NCI-H510A treated with DMSO at 0.1 percent for 48 hours (cell line): ENCODE measurements at regions not wholly inside any gene's neighbourhood (a gene's known extent, or its start where the extent isn't known, plus 50 kb on each side); places are given as distances from the start of the nearest gene placed in this dataset.

Source experiments
- DNase-seq: peaks from one replicate; lab custom pipeline; 2025; lab: John Stamatoyannopoulos, UW

- DNase-seq, result no peak
Observed at GRCh38 chr18:42401131-42401673, 446.2 kb downstream of the PIK3C3 start.

DNA sequence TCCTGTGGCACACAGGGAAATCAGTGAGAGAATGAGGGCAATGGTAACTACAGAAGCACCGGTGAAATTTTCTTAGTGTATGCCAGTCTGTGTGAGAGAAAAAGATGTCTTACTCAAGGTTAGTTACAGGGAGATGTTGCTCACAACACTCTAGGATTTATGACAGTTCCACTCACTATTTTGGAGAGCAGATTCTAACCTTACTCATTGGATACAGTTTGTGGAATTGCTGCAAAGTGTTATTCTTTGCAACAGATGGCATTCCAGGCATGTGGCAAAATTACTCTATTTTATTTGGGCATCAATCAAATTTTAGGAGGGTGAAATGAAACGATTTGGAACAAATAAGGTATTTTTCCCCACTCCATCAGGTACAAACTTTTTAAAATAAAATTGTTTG, 449.1 kb downstream of the PIK3C3 start:
- no peak for DNase-seq

DNA sequence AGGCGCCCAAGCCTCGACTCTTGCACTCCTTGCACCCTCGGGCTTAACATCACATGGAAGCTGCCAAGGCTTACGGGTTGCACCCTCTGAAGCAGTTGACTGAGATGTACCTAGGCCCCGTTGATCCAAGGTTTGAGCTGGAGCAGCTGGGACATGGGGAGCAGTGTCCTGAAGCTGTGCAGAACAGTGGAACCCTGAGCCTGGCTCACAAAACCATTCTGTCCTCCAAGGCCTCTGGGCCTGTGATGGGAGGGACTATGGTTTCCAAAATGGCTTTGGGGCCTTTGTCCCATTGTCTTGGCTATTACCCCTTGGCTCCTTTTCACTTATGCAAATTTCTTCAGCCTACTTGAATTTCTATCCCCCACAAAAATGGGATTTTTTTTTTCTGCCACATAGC, 454.0 kb downstream of the PIK3C3 start:
- no peak for DNase-seq

DNA sequence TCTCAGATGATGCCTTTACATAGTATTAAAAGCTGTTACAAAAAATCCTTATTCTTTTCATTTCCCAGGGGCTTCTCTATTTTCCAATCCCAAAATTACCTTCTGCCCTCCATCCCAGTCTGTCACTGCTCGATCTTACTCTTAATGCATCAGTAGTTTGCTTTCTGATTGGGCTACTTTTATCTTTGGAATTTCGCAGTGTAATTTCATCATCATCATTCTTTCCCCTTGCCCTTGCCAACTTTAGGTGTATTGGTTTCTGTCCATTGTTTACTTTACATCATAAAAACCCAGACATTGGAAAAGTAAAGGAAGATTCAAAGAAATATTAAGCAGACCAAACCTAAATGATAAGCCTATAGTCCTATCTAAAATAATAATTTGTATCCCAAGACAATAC, 457.2 kb downstream of the PIK3C3 start:
- DNase-seq, result no peak

GRCh38 chr18:42412896-42413295, 457.9 kb downstream of the PIK3C3 start:
- no peak for DNase-seq

- no peak for DNase-seq
Observed at GRCh38 chr18:42413870-42414269, 458.8 kb downstream of the PIK3C3 start.

GRCh38 chr18:42414756-42415454, 459.9 kb downstream of the PIK3C3 start:
- DNase-seq, result no peak

- DNase-seq, result no peak
Observed at GRCh38 chr18:42417189-42417588, 462.2 kb downstream of the PIK3C3 start.

GRCh38 chr18:42418121-42418520, 463.1 kb downstream of the PIK3C3 start:
- no peak for DNase-seq

DNA sequence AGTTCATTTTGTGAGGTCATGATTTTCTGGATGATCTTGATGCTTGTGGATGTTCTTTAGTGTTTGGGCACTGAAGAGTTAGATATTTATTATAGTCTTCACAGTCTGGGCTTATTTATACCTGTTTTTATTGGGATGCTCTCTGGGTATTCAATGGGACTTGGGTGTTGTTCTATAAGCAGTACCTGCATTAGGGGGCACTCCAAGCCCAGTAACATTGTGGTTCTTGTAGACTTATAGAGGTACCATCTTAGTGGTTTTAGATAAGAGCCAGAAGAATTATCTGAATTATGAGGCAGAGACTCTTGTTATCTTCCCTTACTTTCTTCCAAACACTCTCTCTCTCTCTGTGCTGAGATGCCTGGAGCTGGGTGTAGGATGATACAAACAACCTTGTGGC, 470.0 kb downstream of the PIK3C3 start:
- DNase-seq, result no peak

- DNase-seq, result no peak
Observed at GRCh38 chr18:42426496-42427015, 471.5 kb downstream of the PIK3C3 start.

- no peak for DNase-seq
Observed at GRCh38 chr18:42429196-42429595, 474.2 kb downstream of the PIK3C3 start.

DNA sequence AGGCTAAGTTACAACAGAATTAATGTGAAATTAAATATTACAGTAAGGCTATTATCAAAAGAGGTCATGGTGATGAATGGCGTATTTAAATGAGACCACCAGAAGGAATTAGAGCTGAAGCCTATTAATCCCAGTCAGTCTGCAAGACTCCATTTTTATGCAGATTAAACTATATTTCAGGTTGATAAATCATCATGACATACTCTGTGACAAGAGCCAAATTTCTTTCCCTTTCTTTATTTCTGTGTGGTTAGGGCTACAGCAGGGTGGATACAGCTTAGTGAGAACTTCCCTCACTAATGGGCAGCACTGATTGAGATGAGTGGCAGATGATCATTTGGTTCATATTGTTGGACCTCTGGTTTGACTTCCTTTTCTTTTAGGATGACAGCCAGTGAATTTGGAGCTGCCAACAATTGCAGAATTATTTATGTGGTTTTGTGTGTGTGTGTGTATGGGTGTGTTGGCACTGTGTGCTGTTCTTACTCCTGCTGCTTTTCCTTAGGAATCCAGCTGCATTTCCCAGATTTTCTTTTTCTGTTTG, 481.3 kb downstream of the PIK3C3 start:
- no peak for DNase-seq

- no peak for DNase-seq
Observed at GRCh38 chr18:42437001-42437400, 482.0 kb downstream of the PIK3C3 start.

GRCh38 chr18:42437646-42438045, 482.6 kb downstream of the PIK3C3 start:
- no peak for DNase-seq

- no peak for DNase-seq
Observed at GRCh38 chr18:42442656-42443055, 487.6 kb downstream of the PIK3C3 start.

DNA sequence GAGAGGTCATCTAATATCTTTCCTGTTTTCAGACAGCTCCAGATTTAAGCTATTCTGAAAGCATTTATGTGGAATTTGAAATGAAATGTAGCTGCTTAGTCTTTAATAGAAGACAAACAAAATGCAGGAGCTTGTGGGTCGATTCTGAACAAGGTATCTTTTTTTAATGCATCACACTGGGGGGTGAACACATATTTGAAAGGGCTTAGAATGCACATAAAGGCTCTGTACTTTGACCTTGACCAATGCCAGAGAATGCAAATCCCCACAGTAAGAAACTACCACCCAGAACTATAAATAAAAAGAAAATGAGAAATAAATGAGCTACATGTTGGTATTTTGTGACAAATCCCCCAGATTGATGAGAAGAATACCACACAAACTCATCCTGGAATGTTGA, 489.3 kb downstream of the PIK3C3 start:
- no peak for DNase-seq

- no peak for DNase-seq
Observed at GRCh38 chr18:42445359-42445758, 490.3 kb downstream of the PIK3C3 start.

DNA sequence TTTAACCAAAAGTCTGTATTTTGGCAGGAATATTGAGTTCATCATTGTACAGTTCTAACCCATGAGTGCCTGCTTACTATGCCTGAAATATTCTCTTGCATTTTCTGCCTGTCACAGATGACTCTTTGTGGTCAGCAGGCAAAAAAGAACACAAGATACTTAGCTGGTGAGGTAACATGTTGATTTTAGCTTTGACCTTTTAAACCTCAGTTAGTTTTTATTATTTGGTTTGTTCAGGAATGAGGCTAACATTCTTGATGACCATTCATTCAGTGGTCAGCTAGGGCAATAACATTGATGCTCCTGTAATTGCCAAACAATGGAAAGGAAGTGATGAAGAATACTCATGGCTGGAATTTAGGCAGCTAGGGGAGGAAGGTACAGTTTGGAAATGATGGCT, 491.2 kb downstream of the PIK3C3 start:
- DNase-seq, result no peak

GRCh38 chr18:42447688-42448087, 492.7 kb downstream of the PIK3C3 start:
- no peak for DNase-seq

DNA sequence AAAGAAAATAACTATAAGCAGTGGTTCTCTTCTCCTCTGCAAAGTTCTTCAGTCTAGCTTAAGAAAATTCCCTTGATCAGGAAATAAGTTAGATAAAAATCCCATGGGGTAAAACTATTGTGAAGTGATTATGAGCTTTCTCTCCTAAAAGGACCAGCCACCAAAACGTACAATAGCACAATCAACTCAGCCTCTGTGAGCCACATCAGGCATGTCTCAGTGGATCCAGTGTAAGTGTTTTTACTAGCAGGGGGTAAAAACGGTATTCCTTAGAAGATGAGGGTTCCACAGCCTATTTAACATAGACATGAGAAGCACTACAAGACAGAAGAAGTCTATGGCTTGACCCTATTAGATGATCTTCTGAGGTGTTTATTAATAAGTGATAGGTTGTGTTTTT, 503.2 kb downstream of the PIK3C3 start:
- no peak for DNase-seq

- DNase-seq, result no peak
Observed at GRCh38 chr18:42459873-42460272, 504.8 kb downstream of the PIK3C3 start.

GRCh38 chr18:42471885-42472284, 516.9 kb downstream of the PIK3C3 start:
- DNase-seq, result no peak

GRCh38 chr18:42473611-42474010, 518.6 kb downstream of the PIK3C3 start:
- DNase-seq, result no peak
